LNCAP (cell line): ENCODE measurements at regions not wholly inside any gene's neighbourhood (a gene's known extent, or its start where the extent isn't known, plus 50 kb on each side); places are given as distances from the start of the nearest gene placed in this dataset.

Experiments used
- TF ChIP-seq, protein P1 (sequence below): fragments of 450-650 bp; IDR thresholded peaks from 2 replicates; pipeline ENCODE4 v1.5.1; 2017; ENCODE audit warnings: mild to moderate bottlenecking

DNA sequence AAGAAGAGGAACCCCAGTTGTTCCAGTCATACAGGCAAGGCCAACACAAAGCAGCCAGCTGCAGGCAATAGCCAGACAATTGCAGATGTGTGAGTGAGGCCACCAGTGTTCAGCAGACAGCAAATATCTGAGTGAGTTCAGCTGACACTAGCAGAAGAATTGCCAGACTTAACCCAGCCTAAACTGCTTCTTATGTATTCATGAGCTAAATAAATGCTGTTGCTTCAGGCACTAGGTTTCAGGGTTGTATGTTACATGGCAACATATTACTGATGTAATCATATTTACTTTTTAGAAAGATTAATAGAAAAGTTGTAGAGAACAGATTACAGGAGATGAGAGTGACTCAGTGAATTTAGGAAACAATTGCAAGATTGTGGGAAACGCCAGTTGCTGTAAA, 129.8 kb upstream of the CHODL start:
- TF ChIP-seq, protein P1, sequence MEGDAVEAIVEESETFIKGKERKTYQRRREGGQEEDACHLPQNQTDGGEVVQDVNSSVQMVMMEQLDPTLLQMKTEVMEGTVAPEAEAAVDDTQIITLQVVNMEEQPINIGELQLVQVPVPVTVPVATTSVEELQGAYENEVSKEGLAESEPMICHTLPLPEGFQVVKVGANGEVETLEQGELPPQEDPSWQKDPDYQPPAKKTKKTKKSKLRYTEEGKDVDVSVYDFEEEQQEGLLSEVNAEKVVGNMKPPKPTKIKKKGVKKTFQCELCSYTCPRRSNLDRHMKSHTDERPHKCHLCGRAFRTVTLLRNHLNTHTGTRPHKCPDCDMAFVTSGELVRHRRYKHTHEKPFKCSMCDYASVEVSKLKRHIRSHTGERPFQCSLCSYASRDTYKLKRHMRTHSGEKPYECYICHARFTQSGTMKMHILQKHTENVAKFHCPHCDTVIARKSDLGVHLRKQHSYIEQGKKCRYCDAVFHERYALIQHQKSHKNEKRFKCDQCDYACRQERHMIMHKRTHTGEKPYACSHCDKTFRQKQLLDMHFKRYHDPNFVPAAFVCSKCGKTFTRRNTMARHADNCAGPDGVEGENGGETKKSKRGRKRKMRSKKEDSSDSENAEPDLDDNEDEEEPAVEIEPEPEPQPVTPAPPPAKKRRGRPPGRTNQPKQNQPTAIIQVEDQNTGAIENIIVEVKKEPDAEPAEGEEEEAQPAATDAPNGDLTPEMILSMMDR = no peak

DNA sequence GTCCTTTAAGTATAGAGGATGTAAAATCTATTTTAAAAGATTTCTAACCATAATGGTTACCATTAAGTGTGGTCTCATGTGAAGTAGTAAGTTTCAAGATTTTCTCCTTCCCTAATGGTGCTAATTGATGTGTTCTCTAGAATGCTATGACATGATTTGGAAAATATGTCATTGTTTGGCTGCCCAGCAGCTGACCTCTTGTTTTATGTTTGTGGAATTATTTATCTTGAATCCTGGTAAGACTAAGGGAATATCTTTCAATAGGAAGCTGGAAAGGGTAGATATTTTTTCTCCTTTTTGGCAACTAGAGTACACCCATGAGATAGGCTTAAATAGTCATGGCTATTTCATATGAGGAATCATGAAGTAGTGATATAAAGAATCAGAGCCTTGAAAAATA, 139.8 kb upstream of the CHODL start:
- TF ChIP-seq, protein P1 = no peak

DNA sequence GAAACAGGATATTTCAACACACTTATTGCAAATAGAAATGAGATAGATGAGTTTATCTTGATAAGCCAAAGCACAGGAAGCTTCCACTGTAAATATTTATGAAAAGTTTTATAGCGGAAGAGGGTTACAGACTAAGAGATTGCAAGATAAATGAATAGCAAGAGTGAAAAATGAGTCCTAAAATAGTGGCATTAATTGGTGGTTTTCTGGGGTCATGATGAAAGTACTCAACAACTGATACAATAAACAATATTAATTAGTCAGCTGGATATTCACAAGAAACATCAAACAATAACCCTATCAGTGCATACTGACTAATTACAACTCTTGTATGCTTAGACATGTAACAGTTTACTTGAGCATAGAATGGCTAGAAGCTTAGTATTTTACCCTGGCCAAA, 154.8 kb upstream of the CHODL start:
- TF ChIP-seq, protein P1 = no peak

DNA sequence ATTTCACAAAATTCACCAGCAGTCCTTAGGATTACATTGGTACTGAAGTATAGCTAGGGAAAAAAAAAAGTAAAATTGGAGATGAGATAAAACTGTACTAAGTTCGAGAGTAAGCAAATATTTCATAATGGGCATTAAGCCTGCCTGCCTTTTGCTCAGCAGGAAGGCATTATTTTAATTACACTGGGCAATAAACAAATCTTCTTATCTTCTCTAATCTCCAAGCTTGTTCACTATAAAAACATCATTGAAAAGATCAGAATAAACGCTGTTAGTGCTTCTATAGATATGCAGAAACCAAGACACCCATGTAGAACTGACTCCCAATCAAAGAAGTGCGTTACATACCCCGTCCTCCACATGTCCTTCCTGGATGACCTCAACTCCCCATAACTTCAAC, 174.2 kb upstream of the CHODL start:
- TF ChIP-seq, protein P1 = no peak

DNA sequence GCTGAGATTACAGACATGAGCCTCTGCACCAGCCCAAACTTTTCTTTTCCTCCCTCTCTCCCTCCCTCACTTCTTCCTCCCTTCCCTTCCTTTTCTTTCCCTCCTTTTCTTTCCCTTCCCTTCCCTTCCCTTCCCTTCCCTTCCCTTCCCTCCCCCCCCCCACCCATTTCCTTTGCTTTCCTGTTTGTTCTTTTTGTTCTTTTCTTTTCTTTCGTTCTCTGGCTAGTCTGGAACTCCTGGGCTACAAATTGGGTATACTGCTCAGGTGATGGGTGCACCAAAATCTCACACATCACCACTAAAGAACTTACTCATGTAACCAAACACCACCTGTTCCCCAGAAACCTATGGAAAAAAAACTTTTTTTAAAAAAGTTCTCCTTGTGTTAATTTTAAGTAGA, 174.8 kb upstream of the CHODL start:
- TF ChIP-seq, protein P1 = no peak

DNA sequence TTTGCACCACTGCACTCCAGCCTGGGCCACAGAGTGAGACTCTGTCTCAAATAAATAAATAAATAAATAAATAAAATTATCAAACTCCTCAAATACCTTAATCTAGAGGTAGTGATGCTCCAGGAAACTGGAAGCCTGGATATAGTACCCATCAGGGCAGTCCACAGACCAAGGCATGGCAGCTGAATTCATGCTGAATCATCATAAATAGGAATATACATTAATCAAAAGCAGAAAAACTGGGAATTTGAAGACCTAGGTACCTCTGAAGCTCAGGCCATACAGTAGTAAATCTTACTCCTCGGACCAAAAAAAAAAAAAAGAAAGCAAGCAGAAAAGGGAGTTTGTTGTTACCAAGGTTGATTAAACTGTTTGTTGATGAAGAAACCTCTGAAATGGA, 184.2 kb upstream of the CHODL start:
- TF ChIP-seq, protein P1 = no peak

DNA sequence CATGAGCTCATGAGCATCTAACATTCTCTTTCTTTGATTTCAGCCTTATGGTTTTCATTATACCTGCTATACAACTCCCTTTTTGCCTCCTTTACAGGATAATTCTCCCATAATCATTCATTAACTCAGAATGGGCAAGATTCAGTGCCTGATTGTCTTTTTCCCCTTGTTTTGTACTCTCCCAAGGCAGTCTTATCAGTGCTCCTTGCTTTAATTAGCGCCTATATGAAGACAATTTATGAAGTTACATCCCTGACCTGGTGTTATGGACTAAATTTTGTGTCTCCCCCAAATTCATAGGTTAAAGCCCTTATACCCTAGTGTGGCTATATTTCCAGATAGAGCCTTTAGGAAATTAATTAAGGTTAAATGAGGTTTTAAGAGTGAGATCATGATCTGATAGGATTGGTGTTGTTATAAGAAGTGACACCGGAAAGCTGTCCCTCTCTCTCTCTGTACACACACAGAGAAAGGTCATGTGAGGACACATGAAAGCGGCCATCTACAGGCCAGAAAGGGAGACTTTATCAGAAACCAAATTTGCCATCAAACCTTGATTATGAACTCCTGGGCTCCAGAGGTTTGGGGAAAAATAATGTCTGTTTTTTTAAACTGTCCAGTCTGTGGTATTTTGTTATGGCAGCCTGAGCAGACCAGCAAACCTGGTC, 185.8 kb upstream of the CHODL start:
- TF ChIP-seq, protein P1 = no peak

DNA sequence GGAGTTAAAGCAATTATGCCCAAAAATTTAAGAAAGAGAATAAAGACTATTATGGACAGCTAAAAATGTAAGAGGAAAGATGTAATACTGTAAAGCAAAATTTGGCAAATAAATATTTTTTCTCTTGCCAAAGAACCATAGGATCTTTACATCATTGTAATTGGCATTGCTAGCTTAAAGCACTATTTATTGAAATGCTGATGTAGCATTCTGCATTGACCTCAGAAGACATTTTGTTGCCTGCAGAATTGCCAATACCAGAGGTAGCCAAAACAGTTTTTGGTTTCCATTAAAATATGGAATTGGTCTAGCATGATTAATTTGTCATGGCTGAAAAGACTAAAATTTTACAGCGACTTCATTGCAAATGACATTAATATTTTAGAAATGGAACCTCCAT, 191.5 kb upstream of the CHODL start:
- TF ChIP-seq, protein P1 = no peak
